Thyroid gland (tissue), 4 donors: ENCODE measurements at regions not wholly inside any gene's neighbourhood (a gene's known extent, or its start where the extent isn't known, plus 50 kb on each side); places are given as distances from the start of the nearest gene placed in this dataset.

Source experiments
- CTCF ChIP-seq, 6 experiments: fragments of 200-600 bp in 3 of 6; fragments of 450-650 bp in 3 of 6; sonication (generic) in 3 of 6; IDR thresholded peaks; one replicate each; pipeline ENCODE4 v1.5.1; 2016 to 2019; ENCODE audit warnings: antibody characterized with exemption in 6 of 6, mild to moderate bottlenecking in 2 of 6, inconsistent platforms in 1 of 6, moderate library complexity in 1 of 6
- POLR2A ChIP-seq, 2 donors: fragments of 450-650 bp; IDR thresholded peaks; one replicate each; pipeline ENCODE4 v1.6.1; 2017; ENCODE audit warnings: antibody characterized with exemption in 2 of 2, mild to moderate bottlenecking in 2 of 2, moderate library complexity in 1 of 2

GRCh38 chr15:87704276-87704675 is 552.3 kb downstream of the NTRK3 start:
- TF ChIP-seq CTCF (IDR thresholded peaks at IDR 0.05) (no peak), POLR2A (IDR thresholded peaks at IDR 0.05) (no peak)
